HG02973 (cell line): ENCODE measurements at regions not wholly inside any gene's neighbourhood (a gene's known extent, or its start where the extent isn't known, plus 50 kb on each side); places are given as distances from the start of the nearest gene placed in this dataset.
A peak's percentile ranks its signal among the peaks of the same experiment; 100 is the strongest.
"Not testable (repeated sequence)": the region's sequence is repeated elsewhere in the genome, so short reads cannot be mapped to it uniquely, and the experiment has no call there.

Experiments used
- ATAC-seq: cut with Tn5 transposase; IDR thresholded peaks from one replicate; pipeline ENCODE4 v1.9.1; 2021; ENCODE audit warnings: moderate library complexity; ENCODE audit not compliant: unreplicated experiment

- ATAC-seq = no peak
These were observed 188.0 kb upstream of the SLC16A7 start for GRCh38 chr12:59407799-59408198.

GRCh38 chr12:59405992-59406391, 189.8 kb upstream of the SLC16A7 start:
- ATAC-seq = no peak

DNA sequence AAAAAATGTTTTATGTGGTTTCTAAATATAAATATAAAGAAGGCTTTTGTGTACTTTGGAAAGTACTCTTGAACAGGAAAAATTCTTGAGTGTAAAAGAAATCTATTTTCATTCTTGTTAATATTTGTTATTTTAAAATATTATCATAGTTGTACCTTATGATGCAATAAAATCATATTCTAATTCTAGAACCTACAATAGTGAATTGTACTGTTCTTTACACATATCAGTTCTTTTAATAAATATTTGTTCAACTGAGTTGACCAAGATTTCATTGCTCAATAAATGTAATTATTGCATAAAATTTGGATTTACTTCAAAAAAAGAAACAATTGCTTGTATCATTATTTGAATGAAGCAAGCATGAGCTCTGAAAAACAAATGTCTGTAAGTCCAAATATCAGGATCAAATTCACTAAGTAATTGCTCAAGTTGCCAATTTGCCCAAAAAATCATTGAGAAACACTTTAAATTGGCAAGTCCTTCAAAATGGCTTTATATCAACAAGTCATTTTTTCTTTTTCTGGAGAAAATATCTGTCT, 191.6 kb upstream of the SLC16A7 start:
- ATAC-seq = no peak

- peak; percentile 63 for ATAC-seq
These were observed 192.4 kb upstream of the SLC16A7 start for GRCh38 chr12:59403259-59403932.

DNA sequence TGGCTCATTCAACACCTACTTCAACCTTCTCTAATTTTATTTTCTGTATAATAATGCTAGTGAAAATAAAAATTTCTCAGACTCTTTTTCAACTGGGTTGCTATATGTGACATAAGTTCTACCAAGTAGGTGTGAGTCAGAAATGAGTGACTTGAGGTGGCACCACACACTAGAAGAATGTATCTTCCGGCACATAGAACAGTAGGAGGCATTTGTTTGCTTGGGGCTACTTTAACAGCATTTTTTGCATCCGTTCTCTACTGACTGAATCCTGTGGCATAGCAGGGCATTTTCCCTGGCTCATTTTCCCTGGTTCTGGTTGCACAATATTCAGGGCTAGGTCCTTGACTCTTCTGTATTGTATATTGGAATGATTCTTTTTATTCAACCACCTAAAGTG, 194.0 kb upstream of the SLC16A7 start:
- ATAC-seq = no peak

GRCh38 chr12:59398164-59398563, 197.7 kb upstream of the SLC16A7 start:
- ATAC-seq = no peak

GRCh38 chr12:59396919-59397318, 198.9 kb upstream of the SLC16A7 start:
- no peak for ATAC-seq

GRCh38 chr12:59396519-59396918, 199.3 kb upstream of the SLC16A7 start:
- no peak for ATAC-seq

GRCh38 chr12:59395310-59395709, 200.5 kb upstream of the SLC16A7 start:
- not testable (repeated sequence) for ATAC-seq

GRCh38 chr12:59393506-59393905, 202.3 kb upstream of the SLC16A7 start:
- no peak for ATAC-seq

DNA sequence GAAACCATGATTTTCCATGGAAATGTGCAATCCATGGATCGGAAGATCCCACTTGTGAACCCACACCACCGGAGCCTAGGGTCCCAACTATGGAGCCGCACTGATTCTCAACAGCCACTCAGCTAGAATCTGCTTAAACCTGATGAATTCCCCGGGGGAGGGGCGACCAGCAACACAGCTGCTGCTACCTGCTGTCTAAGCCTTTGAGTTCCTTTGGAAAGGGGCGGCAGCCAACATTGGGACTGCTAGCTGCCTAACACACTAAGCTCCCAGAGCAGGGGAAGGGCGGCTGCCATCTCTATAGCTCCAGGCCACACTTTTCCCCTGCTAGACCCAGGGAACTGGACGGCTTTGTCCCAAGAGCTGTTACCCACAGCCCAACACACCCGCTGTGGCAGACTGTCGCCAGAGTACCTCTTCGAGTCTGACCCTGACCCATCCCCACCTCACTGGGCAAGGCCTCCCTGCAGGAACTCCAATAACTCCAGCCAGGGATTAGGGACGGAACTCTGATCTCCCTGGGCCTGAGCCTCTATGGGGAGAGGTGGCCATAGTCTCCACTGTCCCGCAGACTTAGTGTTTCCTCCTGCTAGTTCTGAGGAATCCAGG, 205.8 kb upstream of the SLC16A7 start:
- ATAC-seq = no peak

GRCh38 chr12:59388694-59389093, 207.1 kb upstream of the SLC16A7 start:
- ATAC-seq = no peak

DNA sequence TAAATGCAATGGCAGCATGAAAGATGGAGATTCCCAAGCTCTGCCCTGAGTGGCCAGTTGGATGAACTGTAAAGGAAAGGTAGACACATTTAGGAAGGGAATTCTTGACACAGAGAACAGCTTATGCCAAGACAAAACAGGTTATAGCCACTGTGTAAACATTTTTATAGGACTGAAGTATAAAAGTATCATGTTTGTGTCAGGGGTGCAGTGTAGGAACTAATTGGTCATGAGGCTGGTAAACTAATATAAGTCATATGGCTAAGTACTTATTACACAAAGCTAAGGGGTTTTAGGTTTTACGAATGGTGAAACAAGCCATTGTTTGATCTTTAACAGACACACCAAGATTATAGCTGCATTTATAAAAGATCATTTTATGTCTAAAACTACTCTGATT, 207.7 kb upstream of the SLC16A7 start:
- ATAC-seq = no peak

DNA sequence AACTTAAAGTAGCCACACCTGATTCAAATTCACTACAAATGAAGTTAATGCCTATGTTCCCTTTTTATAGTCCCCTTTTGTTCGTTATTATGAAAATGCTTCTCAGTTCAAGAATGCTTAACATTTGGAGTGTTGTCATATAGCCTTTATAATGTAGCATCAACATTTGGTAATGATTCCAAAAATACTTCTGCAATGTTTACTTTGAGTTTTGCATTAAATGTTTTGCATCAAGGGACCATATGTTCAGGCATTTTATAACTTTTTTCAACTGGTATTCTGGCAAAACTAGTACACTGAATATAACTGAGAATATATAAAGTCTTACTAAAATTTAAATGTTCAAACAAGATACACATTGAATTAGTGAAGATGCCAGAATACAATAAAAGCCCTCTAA, 209.6 kb upstream of the SLC16A7 start:
- ATAC-seq = no peak

DNA sequence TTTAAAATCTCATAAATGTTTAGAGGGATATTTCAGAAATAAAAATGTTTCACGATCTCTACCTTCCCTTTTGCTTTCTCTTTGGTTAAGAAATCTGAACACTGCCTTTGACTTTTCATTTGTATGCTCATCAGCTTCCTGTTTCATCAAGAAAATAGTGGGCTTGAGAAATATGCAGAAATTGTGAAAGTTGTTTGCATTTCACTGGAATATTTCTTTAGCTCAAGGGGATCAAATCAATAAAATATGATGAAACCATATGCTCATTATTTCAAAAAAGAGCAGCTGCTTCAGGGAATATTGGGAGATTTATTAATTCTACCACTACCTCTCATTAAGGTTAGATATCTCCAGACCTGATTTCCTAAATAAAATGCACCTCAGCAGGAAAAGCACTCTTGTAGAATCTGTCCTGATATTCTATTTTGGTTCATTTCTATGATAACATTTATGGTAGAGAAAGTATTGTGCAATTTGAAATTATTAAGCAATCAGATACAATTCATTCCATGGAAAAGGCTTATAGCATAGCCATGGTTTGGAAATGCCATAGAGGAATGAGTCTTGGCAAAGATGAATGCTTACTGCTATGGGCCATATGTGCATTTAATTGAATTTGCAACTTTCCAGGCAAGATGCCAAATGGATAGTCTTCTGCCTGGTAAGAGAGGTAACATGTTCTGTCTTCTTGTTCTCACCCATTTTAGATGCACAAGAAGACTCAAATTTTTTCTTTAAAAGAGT, 212.6 kb upstream of the SLC16A7 start:
- no peak for ATAC-seq

GRCh38 chr12:59382282-59383078, 213.3 kb upstream of the SLC16A7 start:
- ATAC-seq = no peak

- no peak for ATAC-seq
These were observed 214.7 kb upstream of the SLC16A7 start for GRCh38 chr12:59381106-59381505.

GRCh38 chr12:59375633-59376032, 220.2 kb upstream of the SLC16A7 start:
- no peak for ATAC-seq

GRCh38 chr12:59374783-59375182, 221.0 kb upstream of the SLC16A7 start:
- no peak for ATAC-seq

DNA sequence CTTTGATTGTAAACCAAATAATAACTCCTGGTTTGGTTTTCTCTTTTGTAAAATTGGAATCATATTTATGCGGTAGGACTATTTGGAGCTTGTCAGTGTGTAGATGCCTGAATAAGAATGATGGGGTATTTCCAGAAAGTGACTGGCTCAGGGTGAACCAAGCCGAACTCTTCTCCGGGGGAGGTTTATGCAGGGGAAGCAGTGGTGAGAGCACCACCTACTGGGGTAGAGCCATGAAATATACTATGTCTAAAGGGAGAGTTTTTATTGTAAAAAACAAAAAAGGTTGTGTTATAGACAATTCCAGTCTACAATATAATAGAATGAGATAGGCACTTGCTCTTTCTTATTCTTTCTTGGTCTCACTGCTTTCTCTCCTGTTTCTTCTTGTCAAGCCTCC, 222.9 kb upstream of the SLC16A7 start:
- no peak for ATAC-seq

DNA sequence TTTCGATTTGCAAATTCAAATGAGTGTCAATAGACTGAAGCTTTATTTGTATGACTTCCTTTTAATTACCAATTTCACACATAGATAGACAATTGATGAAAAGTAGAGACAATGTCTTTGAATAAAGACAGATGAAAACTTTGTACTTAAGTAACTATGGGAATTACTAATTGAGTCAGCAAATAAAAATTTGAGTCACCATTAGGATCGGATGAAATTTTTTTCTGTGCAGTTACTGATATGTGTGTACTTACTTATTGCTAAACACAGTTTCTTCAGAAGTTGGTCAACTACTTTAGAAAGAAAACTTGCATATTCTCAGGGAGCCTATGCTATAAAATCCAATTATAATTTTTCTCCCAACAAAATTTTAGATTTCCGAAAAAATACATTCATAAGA, 224.9 kb upstream of the SLC16A7 start:
- ATAC-seq = no peak
